IPS-NIHi7 (cell line): ENCODE measurements at regions not wholly inside any gene's neighbourhood (a gene's known extent, or its start where the extent isn't known, plus 50 kb on each side); places are given as distances from the start of the nearest gene placed in this dataset.

Source experiments
- DNase-seq: peaks from one replicate; pipeline ENCODE4 v3.0.0; 2012; ENCODE audit warnings: mixed read lengths; ENCODE audit errors: extremely low spot score

- no peak for DNase-seq
Measured at GRCh38 chr13:100940658-100941057, 266.1 kb upstream of the TMTC4 start.

GRCh38 chr13:100933841-100934240, 259.2 kb upstream of the TMTC4 start:
- no peak for DNase-seq

GRCh38 chr13:100922599-100922998, 248.0 kb upstream of the TMTC4 start:
- DNase-seq = no peak

GRCh38 chr13:100921139-100921538, 246.5 kb upstream of the TMTC4 start:
- DNase-seq = no peak

- no peak for DNase-seq
Measured at GRCh38 chr13:100917011-100917410, 242.4 kb upstream of the TMTC4 start.

GRCh38 chr13:100913143-100913542, 238.5 kb upstream of the TMTC4 start:
- DNase-seq = no peak

GRCh38 chr13:100904293-100904976, 229.8 kb upstream of the TMTC4 start:
- DNase-seq = no peak

GRCh38 chr13:100899720-100900316, 225.2 kb upstream of the TMTC4 start:
- no peak for DNase-seq

GRCh38 chr13:100898431-100898830, 223.8 kb upstream of the TMTC4 start:
- no peak for DNase-seq

- no peak for DNase-seq
Measured at GRCh38 chr13:100895651-100896050, 221.1 kb upstream of the TMTC4 start.

GRCh38 chr13:100892981-100893380, 218.4 kb upstream of the TMTC4 start:
- no peak for DNase-seq

GRCh38 chr13:100890645-100891044, 216.1 kb upstream of the TMTC4 start:
- no peak for DNase-seq

GRCh38 chr13:100887729-100888151, 213.1 kb upstream of the TMTC4 start:
- DNase-seq = no peak

GRCh38 chr13:100883453-100883852, 208.9 kb upstream of the TMTC4 start:
- DNase-seq = no peak

GRCh38 chr13:100881291-100881864, 206.8 kb upstream of the TMTC4 start:
- DNase-seq = no peak

GRCh38 chr13:100880166-100880565, 205.6 kb upstream of the TMTC4 start:
- no peak for DNase-seq

- no peak for DNase-seq
Measured at GRCh38 chr13:100879255-100879654, 204.7 kb upstream of the TMTC4 start.

GRCh38 chr13:100876044-100876403, 201.4 kb upstream of the TMTC4 start:
- no peak for DNase-seq

- DNase-seq = no peak
Measured at GRCh38 chr13:100875392-100876043, 200.9 kb upstream of the TMTC4 start.

GRCh38 chr13:100872761-100873160, 198.2 kb upstream of the TMTC4 start:
- DNase-seq = no peak

- no peak for DNase-seq
Measured at GRCh38 chr13:100870898-100871297, 196.3 kb upstream of the TMTC4 start.

GRCh38 chr13:100860866-100861265, 186.3 kb upstream of the TMTC4 start:
- DNase-seq = no peak

GRCh38 chr13:100859861-100860260, 185.3 kb upstream of the TMTC4 start:
- DNase-seq = no peak
